SHP77 (cell line): ENCODE measurements at regions not wholly inside any gene's neighbourhood (a gene's known extent, or its start where the extent isn't known, plus 50 kb on each side); places are given as distances from the start of the nearest gene placed in this dataset.
"Not testable (repeated sequence)": the region's sequence is repeated elsewhere in the genome, so short reads cannot be mapped to it uniquely, and the experiment has no call there.

Experiments used
- DNase-seq, 2 experiments: peaks; one replicate each; lab custom pipeline; 2025; lab: John Stamatoyannopoulos, UW

DNA sequence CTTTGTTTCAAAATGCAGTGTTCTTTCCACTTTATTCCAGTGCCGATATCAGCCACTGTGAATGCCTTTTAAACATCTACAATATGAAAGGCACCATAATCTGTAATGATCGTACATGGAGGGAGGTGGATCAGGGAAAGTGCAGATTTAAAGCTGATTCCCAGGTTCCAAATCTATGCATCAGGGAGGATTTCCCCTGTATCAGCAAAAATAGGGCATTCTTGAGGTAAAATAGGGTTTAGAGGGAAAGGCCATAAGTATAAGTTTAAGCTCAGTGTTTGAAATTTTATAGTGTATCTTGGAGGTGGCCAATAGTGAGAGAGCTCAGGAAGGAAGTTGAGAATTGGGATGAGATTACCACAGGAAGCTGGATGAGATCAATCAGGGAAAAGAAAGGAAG lies 289.7 kb upstream of the ID4 start:
- no peak for DNase-seq

- DNase-seq: no peak
These were observed 288.1 kb upstream of the ID4 start for GRCh38 chr6:19549109-19549508.

DNA sequence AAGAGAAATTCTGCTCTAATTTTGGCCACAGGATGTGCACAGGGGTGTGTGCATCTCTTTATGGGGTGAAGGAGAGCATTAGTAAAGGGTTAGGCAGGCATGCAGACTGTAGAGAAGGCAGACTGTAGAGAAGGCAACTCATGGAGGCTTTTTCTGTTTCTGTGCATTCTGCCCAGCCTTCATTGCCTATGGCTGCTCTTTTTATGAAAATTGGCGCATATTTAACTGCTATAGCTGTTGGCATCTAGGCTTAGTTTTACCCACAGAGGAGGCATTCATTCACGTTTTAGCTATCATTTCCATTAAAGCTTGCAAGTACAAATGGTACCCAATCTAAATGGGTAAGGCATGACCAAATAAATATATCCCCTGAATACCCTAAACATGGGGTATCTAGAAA lies 286.8 kb upstream of the ID4 start:
- DNase-seq: no peak

- no peak for DNase-seq
These were observed 285.6 kb upstream of the ID4 start for GRCh38 chr6:19551611-19552010.

GRCh38 chr6:19552076-19552475 lies 285.1 kb upstream of the ID4 start:
- no peak for DNase-seq

DNA sequence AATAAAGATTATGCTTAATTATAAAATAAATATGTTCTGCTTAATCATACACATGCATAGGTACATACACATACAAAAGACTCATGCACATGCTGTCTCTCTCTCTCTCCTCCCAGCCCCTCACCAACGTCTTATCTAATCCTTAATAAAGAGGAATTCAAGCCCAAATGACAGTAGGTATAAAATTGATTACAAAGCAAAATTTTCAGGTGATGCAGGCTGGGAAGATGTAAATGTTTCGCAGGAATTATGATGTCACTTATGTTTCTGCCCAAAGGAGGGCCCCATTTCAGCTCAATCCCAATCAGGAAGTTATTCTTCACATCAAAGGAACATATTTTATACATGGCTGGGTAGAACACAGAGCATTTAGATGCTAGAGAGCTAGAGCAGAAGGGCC lies 284.6 kb upstream of the ID4 start:
- DNase-seq: no peak

DNA sequence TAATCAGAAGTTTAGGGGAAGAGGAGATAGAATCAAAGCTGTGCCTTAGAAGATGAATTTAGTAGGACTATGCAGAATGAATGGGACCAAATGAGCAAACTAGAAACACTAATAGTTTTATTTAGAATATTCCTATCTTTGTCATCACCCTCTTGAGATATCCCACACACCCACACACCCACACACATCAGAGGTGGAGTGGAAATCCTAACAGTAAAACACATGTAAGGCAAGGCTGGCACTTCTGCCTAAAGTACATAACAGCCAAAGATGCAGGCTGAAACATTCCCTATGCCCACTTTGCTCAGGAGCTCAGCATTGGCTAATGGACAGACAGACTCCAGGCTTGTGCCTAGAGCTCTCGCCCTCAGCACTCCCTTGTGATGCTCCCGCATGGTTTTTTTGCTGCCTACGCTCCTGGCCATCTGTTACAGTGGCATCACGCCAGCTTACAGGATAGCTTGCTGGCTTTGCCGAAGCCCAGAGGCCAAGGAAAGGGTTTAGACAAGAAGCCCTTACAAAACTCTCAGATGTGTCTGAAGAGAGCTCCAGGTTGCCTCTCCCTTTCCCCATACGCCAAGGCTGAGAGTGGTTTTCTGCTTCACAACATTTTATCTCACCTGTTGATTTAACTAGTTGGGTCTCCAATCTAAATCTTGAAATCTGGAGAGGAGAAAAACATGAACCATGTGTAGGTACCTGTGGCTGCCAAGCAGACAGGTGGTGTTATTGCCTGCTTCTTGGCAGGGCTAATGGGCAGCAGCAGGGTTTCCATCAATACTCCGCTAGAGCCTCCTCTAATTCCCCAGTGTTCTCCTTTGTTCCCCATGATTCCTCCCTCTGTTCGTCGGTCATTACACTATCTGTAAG lies 282.6 kb upstream of the ID4 start:
- DNase-seq: peak in 1 of 2 experiments; percentile 37

DNA sequence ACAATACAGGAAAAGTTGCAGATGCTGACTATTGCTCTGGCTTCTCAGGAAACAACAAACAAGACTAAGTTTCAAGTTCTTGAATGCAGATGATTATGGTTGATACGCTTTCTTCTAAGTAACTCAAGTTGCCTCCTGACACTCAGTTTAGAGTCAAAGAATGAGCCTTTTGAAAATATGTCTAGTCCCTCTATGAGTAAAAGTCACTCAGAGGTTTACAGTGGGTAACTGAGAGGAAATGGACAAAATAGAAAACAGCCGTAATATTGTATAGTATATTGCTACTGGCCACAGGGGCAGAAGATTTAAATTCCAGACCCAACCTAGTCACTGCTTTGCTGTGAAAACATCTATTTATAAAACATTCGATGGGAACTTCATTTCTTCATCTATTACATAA lies 280.0 kb upstream of the ID4 start:
- no peak for DNase-seq

- DNase-seq: no peak
These were observed 279.0 kb upstream of the ID4 start for GRCh38 chr6:19558201-19558600.

DNA sequence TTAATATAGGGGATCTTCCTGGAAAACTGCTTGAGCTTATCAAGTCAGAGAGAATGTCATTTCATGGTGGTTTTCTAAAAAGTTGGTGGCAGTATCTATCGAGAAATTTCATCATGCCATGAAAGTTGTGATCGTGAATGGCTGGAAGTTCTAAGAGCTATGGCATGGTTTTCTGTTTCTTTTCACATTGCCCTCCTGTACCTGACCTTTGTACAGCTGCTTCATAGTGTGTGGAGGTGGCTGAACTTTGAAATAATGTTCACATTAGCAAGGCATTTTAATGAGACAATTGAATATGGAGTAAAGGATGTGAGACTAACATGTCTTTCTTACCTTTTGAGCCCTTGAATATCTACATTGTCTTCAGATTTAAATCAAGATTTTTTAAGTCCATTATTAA lies 278.2 kb upstream of the ID4 start:
- DNase-seq: no peak

DNA sequence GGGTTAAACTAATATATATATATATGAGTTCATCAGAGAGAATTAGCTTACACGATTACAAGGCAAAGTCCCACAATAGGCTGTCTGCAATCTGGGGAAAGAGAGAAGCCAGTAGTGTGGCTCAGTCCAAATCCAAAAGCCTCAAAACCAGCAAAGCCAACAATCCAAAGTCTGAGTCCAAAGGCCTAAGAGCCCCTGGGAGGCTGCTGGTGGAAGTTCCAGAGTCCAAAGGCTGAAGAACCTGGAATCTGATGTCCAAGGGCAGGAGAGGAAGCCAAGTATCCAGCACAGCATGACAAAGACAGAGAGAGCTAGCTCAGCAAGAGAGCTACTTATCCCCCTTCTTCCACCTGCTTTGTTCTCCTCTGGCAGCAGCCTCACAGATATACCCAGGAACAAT lies 274.7 kb upstream of the ID4 start:
- DNase-seq: no peak

DNA sequence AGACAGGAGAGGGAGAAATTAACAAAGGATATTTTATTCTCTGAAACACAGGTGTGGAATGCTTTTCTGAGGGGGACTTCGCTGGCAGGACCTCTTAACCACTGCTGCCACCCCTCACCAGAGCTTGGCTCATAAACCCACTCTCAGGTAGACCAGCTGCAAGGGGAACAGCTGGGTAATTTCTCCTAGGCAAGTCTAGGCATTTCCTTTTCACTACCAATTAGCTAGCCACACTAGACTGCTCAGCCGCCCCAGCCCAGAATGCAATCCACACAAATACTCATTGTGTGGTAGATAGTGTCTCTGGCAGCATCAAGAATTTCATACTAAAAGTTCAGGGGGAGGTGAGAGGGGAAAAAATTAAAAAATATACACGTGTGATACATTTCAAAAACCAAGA lies 267.6 kb upstream of the ID4 start:
- no peak for DNase-seq

DNA sequence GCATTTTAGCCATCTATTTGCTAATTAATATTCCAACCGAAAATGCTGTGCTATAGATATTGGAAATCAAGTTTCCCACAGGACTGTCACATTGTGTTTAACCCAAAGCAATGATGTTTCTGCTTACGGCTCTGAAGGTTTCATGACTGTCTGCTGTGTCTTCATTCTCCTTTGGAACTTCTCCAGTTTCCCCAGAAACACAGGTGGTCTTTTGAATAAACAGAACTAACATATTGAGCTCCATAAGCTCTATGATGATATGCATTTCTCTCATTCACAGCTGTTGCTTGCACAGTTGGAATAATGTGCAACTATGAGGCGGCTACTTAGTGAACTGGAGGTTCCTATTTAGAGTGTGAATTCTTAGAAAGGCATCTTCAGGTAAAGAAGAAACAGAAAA lies 266.0 kb upstream of the ID4 start:
- no peak for DNase-seq

GRCh38 chr6:19578481-19578880 lies 258.7 kb upstream of the ID4 start:
- DNase-seq: no peak

GRCh38 chr6:19584207-19584606 lies 253.0 kb upstream of the ID4 start:
- not testable (repeated sequence) for DNase-seq

DNA sequence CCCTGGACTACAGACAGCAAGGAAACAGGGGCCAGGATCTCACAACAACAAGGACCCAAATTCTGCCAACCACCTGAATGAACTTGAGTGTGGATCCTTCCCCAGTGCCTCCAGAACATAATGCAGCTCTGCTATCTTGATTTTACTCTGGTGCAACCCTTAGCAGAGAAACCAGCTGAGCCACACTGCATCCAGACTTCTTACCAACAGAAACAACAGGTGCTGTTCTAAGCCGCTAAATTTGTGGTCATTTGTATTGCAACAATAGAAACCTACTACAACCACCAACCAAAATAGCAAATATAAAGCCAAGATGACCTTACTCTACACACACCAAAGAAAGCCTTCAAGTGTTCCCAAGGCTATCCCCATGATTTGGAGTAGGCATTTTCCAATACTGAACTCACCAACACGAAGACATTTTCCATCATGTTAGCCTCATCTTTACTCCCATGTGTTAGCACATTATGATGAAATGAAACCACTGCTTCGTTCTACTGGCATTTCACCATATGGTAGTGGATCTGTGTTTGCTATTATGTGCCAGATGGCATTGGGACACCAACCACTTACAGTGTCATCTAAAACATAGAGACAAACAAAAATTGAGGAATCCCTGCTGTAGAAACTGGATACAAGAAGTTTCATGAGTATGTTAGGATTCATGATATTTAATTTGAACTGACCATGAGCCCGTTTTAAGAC lies 249.8 kb upstream of the ID4 start:
- DNase-seq: no peak

DNA sequence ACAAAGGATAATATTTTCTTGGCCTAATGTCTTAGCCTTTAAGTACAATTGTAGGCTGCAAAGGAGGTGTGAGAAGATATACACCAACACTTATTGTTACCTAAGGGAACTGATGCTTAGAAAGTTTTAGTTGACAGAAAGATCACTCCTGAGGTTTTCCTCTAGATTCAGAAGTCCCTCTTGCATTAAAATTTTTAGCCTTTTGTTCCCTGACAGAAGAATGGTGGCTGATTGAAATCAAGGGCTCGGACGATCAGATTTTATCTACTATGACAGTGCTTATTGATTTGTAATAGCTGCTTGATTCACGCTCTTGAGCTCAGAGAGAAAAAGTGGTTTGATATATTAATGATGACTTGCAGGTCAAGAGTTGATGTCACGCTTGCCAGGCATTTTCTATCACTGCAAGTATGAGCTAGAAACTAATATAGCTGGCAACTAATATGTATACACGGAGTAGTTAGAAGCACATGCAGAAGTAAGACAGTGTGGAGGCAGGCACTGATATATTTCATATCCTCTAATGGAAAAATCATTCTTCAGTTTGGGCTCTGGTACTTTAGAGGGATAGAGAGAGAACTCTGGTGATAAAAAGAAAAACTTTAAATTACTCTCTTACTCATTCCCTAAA lies 246.6 kb upstream of the ID4 start:
- DNase-seq: no peak

- DNase-seq: no peak
These were observed 239.3 kb upstream of the ID4 start for GRCh38 chr6:19597809-19598320.

DNA sequence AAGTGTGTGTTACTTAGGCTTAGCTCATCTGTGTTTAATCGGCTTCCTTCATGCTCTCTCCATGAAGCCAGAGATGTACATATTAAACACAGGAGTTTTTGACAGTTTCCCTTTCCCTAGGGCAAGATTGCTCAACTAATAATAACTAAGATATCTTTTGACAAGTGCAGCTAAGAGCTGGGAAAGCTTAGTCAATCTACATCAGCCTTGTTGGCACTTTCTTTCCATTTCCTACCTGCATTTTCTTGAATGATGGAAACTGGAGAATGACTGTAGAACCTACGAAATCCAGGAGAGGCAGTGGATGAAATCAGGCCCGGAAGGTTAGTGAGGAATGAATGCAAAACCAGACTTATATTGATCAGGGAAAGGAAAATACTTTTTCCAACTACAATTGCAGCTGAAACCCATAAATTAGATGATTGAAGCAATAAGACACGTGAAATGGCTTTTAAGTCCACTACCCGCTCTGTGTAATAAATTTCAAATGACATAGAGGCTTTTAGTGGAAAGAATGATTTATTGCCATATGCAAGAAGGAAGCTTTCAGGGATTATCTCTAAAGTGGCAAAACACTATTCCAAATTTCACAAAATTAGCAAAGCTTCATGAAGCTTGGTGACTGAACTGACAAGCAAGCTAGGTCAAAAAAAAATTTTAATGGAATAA lies 237.2 kb upstream of the ID4 start:
- no peak for DNase-seq

DNA sequence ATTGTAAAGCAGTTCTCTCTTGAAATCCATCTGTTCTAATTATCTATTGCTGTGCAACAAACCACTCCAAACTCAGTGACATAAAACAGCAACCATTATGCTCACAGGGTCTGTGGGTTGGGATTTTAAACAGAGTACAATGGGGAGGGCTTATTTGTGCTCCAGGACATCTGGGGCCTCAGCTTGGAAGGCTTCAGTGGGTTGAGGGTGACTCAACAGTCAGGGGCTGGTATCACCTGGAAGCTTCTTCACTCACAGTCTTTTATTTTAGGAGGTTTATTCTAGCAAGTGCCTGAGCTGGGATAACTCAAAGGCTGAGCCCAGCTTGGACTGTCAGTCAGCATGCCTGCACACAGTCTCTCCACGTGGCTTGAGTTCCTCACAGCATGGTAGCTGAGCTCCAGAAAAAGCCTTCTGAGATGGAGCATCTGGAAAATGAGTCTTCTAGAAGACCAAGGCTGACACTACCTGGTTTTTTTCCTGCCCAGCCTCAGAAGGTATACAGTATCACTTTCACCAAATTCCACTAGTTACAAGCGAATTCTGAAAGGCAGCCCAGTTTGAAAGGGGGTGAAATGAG lies 234.6 kb upstream of the ID4 start:
- DNase-seq: no peak

GRCh38 chr6:19603721-19604120 lies 233.4 kb upstream of the ID4 start:
- DNase-seq: no peak

- no peak for DNase-seq
These were observed 231.5 kb upstream of the ID4 start for GRCh38 chr6:19605624-19606023.
